NCI-H774 (cell line): ENCODE measurements at regions not wholly inside any gene's neighbourhood (a gene's known extent, or its start where the extent isn't known, plus 50 kb on each side); places are given as distances from the start of the nearest gene placed in this dataset.
A peak's percentile ranks its signal among the peaks of the same experiment; 100 is the strongest.

ENCODE experiments used
- DNase-seq: peaks from one replicate; lab custom pipeline; 2025; lab: John Stamatoyannopoulos, UW

GRCh38 chr16:51592001-51592501, 441.0 kb upstream of the SALL1 start:
- peak; percentile 42 for DNase-seq

DNA sequence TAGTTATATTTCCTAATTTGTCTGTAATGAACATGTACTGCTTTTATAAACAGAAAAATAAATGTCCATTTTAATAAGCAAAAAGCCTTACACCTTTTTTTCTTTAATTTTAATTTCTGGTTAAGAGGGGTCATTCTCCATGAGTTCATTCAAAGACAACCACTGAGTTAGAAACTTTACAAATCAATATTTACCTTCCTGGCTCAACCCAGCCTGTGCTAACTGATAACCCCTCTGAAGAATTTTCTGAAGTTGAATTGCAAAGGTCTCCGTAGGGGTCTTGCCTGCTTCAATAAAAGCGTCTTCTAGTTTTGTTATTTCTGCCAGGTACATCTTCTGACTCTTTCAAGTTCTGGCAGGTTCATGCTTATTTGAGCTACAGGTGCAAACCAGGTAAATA, 440.4 kb upstream of the SALL1 start:
- DNase-seq = no peak

- no peak for DNase-seq
Observed at GRCh38 chr16:51579652-51580360, 428.7 kb upstream of the SALL1 start.

GRCh38 chr16:51577621-51578303, 426.7 kb upstream of the SALL1 start:
- no peak for DNase-seq

DNA sequence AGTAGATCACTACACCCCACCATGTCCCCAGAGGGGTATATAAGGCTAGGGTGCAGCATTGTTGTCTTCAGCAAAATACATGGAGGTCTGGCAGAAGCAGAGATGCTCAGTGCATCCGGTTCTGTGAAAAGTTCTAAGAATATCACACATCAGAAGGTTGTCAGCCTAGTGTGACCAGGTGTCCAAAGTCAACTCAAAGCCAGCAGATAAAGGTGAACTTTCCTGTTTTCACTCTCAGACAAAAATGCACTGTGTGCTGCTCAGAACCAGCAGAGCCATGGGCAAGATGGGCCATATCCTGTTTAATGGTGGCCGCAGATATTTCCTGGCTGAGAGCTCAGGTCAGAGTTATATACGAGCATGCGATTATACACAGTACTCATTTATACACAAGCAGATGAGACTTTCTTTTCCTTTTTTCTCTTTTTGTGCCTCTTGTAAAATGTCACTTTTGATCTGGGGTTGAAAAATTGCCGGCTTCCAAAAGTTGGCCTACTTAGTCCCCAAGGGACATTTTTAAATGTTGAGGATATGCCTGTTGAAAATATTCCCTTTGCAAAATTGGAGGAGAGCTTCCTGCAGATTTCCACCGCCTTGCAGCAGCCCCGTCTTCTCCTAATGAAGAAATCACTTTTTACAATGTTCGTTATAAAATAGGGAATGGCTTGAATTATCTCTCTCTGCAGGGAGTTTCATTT, 425.6 kb upstream of the SALL1 start:
- no peak for DNase-seq

- DNase-seq = no peak
Observed at GRCh38 chr16:51573191-51573590, 422.1 kb upstream of the SALL1 start.

DNA sequence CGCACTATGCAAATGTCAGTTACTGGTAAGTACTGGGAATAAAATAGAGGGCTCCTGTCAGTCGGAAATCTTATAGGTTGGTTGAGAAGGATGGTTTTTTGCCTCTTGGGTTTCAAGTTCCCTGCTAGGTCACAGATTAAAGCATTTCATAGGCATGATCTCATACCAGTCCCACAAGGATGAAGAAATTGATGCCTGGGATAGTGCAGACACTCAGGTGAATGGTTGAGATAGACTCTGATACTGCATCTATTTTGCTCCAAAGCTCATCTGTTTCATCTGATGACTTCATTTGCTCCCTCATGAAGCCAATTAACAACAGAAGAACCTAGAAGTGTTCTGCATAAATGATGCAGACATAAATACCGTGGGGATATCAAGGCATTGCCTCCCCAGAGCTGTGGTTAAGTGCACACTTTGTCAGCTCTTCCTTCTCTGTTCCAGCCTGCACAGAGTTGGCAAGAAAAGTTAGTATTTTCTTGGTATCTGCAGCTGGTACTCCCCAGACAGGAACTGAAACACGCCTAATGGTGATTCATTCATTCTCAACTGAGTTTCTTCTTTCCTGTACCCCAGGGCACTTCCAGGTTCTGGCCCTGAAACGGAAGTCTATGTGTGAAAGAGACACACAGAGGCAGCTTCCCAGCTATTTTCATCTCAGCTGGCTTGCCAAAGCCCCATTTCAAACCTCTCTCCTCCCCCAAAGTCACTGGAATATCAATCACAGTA, 418.3 kb upstream of the SALL1 start:
- DNase-seq = no peak

- DNase-seq = no peak
Observed at GRCh38 chr16:51567911-51568310, 416.8 kb upstream of the SALL1 start.

GRCh38 chr16:51565184-51565583, 414.1 kb upstream of the SALL1 start:
- no peak for DNase-seq

DNA sequence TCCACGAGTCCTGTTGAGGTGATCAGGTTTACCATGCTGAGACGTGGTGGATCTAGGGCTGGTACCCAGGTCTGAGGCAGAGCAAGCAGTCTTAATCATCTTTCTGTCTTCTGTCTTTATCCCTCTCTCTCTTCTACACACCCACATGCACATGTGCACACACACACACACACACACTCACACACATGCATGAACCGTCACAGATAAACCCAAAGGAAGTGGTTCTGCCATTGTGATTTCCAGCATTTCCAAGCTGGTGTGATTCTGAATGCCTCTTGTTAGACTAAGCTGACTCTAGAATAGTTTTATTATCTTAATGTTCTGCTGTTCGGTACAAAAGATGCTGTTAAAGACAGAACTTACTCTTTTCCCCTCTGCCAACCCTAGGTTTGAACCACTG, 411.8 kb upstream of the SALL1 start:
- no peak for DNase-seq

DNA sequence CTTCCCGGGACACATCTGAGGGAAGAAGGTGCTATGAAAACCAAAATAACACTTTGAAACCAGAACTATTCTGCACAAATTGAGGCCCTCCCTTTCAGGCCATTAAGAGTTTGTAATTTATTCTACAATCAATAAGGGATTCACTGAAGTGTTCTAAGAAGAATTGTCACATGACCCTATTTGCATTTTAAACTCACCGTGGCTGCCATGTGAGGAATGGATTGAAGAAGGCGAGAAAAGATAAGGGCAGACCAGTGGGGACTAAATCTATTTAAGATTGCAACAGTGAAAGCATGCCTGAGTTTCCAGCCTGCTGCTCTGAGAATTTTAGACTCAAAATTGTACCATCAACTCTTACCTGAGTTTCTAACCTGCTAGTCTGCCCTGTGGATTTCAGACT, 408.8 kb upstream of the SALL1 start:
- DNase-seq = no peak

DNA sequence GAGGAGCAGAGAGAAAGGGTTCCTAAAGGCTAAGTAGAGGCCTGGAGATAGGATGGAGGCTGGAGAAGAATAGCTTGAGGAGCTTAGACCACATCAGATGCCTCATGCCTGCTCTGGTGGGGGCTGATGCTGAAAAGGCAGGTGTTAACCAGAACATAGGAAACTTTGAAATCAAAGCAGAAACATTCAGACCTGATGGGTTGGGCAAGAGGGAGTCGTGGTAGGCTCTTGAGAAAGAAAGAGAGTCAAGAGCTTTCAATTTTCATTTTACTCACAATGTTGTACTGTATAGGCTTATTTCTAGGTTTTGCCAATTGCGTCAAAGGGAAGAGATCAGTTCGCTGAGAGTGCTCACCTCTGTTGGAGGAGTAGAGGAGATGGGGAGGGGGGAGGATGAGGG, 406.6 kb upstream of the SALL1 start:
- no peak for DNase-seq

GRCh38 chr16:51556694-51557340, 405.7 kb upstream of the SALL1 start:
- DNase-seq = no peak

- no peak for DNase-seq
Observed at GRCh38 chr16:51553910-51554309, 402.8 kb upstream of the SALL1 start.

DNA sequence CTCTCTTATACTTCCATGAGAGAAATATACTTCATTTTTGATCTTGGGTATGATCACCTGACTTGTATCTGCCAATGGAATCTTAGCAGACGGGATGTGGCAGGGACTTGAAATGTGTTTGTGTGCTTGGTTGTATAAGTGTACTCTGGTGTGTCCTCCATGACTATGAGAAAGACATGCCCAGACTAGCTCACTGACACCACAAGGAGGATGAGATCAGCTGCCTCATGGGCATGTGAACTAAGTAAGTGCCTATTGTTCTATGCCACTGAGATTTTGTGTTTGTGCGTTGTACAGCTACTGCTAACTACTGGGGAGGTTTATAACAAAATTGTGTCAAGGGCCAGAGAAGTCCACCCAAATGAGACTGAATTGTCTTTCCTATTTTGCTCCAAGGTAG, 402.2 kb upstream of the SALL1 start:
- no peak for DNase-seq

DNA sequence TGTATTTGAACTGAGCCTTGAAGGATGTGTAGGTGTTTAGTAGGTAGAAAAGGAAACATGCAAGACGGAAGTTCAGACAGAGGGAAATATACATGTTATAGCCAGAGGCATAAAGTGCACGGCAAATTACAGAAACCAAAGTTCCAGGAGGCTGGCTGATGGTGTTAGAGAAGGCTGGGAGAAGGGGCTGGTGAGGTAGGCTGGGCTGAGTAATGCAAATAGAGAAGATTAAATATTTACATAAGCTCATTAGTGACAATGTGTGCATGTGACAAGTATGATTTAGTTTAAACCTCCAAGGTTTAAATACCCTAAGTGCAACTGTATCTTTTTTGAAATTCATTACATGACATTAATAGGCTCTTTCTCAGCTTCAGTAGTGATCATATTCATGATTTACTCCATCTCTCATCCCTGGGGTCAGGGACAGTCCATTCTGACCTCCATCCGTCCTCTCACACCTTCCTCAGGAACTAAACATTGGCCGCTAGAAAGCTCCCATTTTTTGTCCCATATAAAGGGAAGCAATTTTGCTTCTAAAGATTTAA, 399.8 kb upstream of the SALL1 start:
- peak; percentile 70 for DNase-seq

DNA sequence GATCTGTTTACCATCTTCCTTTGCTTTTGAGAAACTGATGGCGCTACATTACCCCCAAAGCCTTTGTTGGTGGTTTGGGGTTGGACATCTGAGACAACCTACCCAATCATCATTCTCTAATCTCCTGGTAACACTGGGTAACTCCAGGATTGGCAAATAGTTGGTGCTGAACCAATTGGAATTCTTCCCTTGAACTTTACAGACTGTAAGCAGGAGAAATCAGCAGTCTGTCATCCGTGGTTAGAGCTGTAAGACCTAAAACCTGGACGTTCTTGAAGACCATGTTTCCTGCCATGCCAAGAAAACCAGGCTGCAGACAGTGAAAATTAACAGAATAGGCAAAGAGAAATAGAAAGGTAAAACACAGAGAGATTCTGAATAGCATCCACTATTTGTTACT, 398.8 kb upstream of the SALL1 start:
- DNase-seq = no peak

DNA sequence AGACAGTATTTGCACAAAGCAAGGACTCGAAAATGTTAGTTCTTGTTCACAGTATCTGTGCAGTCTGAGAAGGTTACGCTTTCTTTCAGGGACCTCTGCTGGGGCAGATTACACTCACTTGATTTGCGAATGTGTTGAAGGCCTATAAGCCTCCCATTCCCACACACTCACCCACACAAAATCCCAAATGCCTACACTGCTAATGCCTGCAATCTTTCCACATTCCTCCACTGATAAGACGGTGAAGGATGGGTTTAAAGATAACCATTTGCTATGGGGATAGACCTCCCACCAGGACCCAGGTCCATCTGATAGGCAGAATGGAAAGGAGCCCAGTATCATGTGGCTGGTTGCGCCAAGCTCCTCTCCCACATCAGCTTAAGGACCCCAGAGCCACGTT, 394.9 kb upstream of the SALL1 start:
- DNase-seq = no peak

DNA sequence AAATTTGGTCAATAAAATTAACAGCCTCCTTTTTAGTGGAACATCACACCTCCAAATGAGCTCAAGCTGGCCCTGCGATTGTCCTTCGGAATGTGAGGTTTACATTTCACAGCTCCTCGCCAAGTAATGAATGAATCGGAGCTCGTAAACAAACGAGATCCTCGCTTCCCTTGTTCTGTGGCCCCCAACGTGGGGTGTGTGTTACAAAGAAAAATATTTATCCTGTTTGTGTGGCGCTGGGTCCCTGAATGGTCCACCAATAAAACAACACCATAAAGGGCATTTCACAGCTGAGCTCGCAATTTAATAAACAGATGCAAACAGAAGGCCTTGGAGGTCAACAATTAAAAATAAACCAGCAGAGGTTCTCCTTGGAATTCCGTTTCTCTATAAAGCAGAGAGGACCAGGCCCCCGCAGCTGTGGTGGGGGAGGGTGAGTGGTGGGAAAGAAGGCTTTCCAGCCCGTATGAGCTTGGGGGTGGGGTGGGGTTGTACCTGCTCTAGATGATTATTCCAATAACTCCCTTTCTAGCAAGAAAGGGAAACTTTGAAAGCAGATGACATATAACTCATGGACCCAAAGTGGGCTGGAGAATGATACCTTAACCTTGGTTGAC, 393.9 kb upstream of the SALL1 start:
- DNase-seq = no peak

GRCh38 chr16:51543971-51544370, 392.9 kb upstream of the SALL1 start:
- no peak for DNase-seq
